HEK293T (cell line): ENCODE measurements at regions not wholly inside any gene's neighbourhood (a gene's known extent, or its start where the extent isn't known, plus 50 kb on each side); places are given as distances from the start of the nearest gene placed in this dataset.

ENCODE experiments used
- ARNT ChIP-seq: fragments of 450-650 bp; IDR thresholded peaks from 2 replicates; pipeline ENCODE4 v1.6.1; 2017; ENCODE audit warnings: mild to moderate bottlenecking
- BHLHE40 ChIP-seq: fragments of 450-650 bp; IDR thresholded peaks from 2 replicates; pipeline ENCODE4 v1.6.1; 2016; ENCODE audit warnings: mild to moderate bottlenecking, moderate library complexity, borderline replicate concordance
- ELF4 ChIP-seq: fragments of 450-650 bp; IDR thresholded peaks from 2 replicates; pipeline ENCODE4 v1.6.1; 2017; ENCODE audit warnings: antibody characterized with exemption
- FOXA1 ChIP-seq: fragments of 450-650 bp; IDR thresholded peaks from 2 replicates; pipeline ENCODE4 v1.6.1; 2016; ENCODE audit warnings: mild to moderate bottlenecking
- FOXK2 ChIP-seq: fragments of 450-650 bp; IDR thresholded peaks from 2 replicates; pipeline ENCODE4 v1.6.1; 2016; ENCODE audit warnings: mild to moderate bottlenecking
- FOXM1 ChIP-seq: fragments of 450-650 bp; IDR thresholded peaks from 2 replicates; pipeline ENCODE4 v1.6.1; 2017; ENCODE audit warnings: mild to moderate bottlenecking, borderline replicate concordance
- HDGF ChIP-seq: fragments of 450-650 bp; IDR thresholded peaks from 2 replicates; pipeline ENCODE4 v1.6.1; 2017; ENCODE audit warnings: antibody characterized with exemption, borderline replicate concordance
- L3MBTL2 ChIP-seq: fragments of 450-650 bp; conservative IDR thresholded peaks from 2 replicates; pipeline ENCODE4 v1.6.1; 2016; ENCODE audit warnings: mild to moderate bottlenecking
- LEF1 ChIP-seq: fragments of 450-650 bp; IDR thresholded peaks from 2 replicates; pipeline ENCODE4 v1.6.1; 2017; ENCODE audit warnings: mild to moderate bottlenecking, borderline replicate concordance
- PKNOX1 ChIP-seq: fragments of 450-650 bp; IDR thresholded peaks from 2 replicates; pipeline ENCODE4 v1.6.1; 2016
- SP1 ChIP-seq: fragments of 450-650 bp; IDR thresholded peaks from 2 replicates; pipeline ENCODE4 v1.6.1; 2017
- SUZ12 ChIP-seq: fragments of 450-650 bp; IDR thresholded peaks from 2 replicates; pipeline ENCODE4 v1.6.1; 2016; ENCODE audit warnings: mild to moderate bottlenecking
- TARDBP ChIP-seq: fragments of 450-650 bp; IDR thresholded peaks from 2 replicates; pipeline ENCODE4 v1.6.1; 2016
- ZNF384 ChIP-seq: fragments of 450-650 bp; IDR thresholded peaks from 2 replicates; pipeline ENCODE4 v1.6.1; 2016

- TF ChIP-seq ELF4 (no peak), TARDBP (no peak), FOXK2 (no peak), BHLHE40 (no peak), SP1 (no peak), HDGF (no peak), L3MBTL2 (no peak), FOXM1 (no peak), SUZ12 (no peak), FOXA1 (no peak), ARNT (no peak), PKNOX1 (no peak), ZNF384 (no peak), LEF1 (no peak)
Observed at GRCh38 chr9:38172586-38172985, 103.6 kb upstream of the SHB start.
